A549 (cell line): ENCODE measurements at regions not wholly inside any gene's neighbourhood (a gene's known extent, or its start where the extent isn't known, plus 50 kb on each side); places are given as distances from the start of the nearest gene placed in this dataset.
A peak's percentile ranks its signal among the peaks of the same experiment; 100 is the strongest.

Experiments used
- ATAC-seq, 2 experiments: fragments of 200-7000 bp in 1 of 2; fragments of >200 bp in 1 of 2; cut with Nextera tagmentation in 1 of 2; cut with Tn5 transposase in 1 of 2; 3 replicates each; pipeline versions ENCODE4 v1.8.0 to v1.9.1; 2018 to 2020; ENCODE audit warnings: mild to moderate bottlenecking in 1 of 2, moderate library complexity in 1 of 2
- CTCF ChIA-PET: fragments of 300-600 bp; sonication (Branson Sonifier 250); formaldehyde crosslinking; extraction: SDS; loops from one replicate; lab custom pipeline; 2021; ENCODE audit warnings: antibody characterized with exemption, inconsistent platforms; lab: Yijun Ruan, JAX
- POLR2A ChIA-PET: fragments of 350-600 bp; formaldehyde crosslinking; extraction: SDS; loops from one replicate; lab custom pipeline; 2021; ENCODE audit warnings: antibody characterized with exemption, inconsistent platforms; lab: Yijun Ruan, JAX
- DNase-seq, 2 experiments: peaks; one replicate each; pipeline versions ENCODE4 v3.0.0 to v3.0.0-alpha.2; 2011 to 2016; ENCODE audit warnings: low read depth in 1 of 2, low spot score in 1 of 2
- FAIRE-seq: peaks from 2 replicates; lab custom pipeline; 2011; peaks lifted over from hg19 to GRCh38; lab: Jason Lieb, UNC
- H3K27ac ChIP-seq, 2 experiments: fragments of >200 bp; sonication (Bioruptor Twin); formaldehyde crosslinking; 3 replicates each; pipeline ENCODE4 v1.5.1; 2016 to 2017
- H3K4me1 ChIP-seq: fragments of >200 bp; sonication (Bioruptor Twin); formaldehyde crosslinking; 3 replicates; pipeline ENCODE4 v1.6.1; 2016
- H3K4me2 ChIP-seq: fragments of >200 bp; sonication (Bioruptor Twin); formaldehyde crosslinking; 3 replicates; pipeline ENCODE4 v1.6.1; 2016
- H3K4me3 ChIP-seq: fragments of >200 bp; sonication (Bioruptor Twin); formaldehyde crosslinking; 3 replicates; pipeline ENCODE4 v1.5.1; 2016
- H3K9me3 ChIP-seq: fragments of >200 bp; sonication (Bioruptor Twin); formaldehyde crosslinking; 3 replicates; pipeline ENCODE4 v1.6.1; 2016
- BHLHE40 ChIP-seq: IDR thresholded peaks from 2 replicates; pipeline ENCODE4 v1.6.1; 2012; ENCODE audit warnings: low read depth, low read length, inconsistent platforms
- FOSL2 ChIP-seq, 2 experiments: fragments of 450-650 bp in 1 of 2; fragments of >200 bp in 1 of 2; sonication (Bioruptor Twin) in 1 of 2; formaldehyde crosslinking; IDR thresholded peaks; 2 replicates each; pipeline versions ENCODE4 v1.5.0 to v1.6.1; 2016 to 2020; ENCODE audit warnings: mild to moderate bottlenecking in 1 of 2, moderate library complexity in 1 of 2
- HOXB5 ChIP-seq: fragments of 250-450 bp; sonication (Bioruptor Pico); IDR thresholded peaks from 2 replicates; pipeline ENCODE4 v1.5.0; 2020; ENCODE audit warnings: mild to moderate bottlenecking, moderate library complexity
- MAFK ChIP-seq: fragments of 450-650 bp; IDR thresholded peaks from 2 replicates; pipeline ENCODE4 v1.6.1; 2014; ENCODE audit not compliant: partially characterized antibody
- MYC ChIP-seq: IDR thresholded peaks from 2 replicates; pipeline ENCODE4 v1.6.1; 2012; ENCODE audit warnings: mild to moderate bottlenecking, inconsistent platforms, low read length, improper control_type of control experiment, borderline replicate concordance
- NPAS2 ChIP-seq: fragments of 250-450 bp; sonication (Bioruptor Pico); IDR thresholded peaks from 2 replicates; pipeline ENCODE4 v1.8.0; 2022; ENCODE audit warnings: mild to moderate bottlenecking, moderate library complexity, borderline replicate concordance
- NR3C1 ChIP-seq: fragments of >200 bp; sonication (Bioruptor Twin); formaldehyde crosslinking; IDR thresholded peaks from 3 replicates; pipeline ENCODE4 v1.6.1; 2017
- PHF8 ChIP-seq: fragments of 200-600 bp; sonication (generic); IDR thresholded peaks from 2 replicates; pipeline ENCODE4 v1.6.1; 2016; ENCODE audit warnings: low read depth, mild to moderate bottlenecking, antibody characterized with exemption, moderate library complexity, borderline replicate concordance
- RFX5 ChIP-seq: fragments of 450-650 bp; IDR thresholded peaks from 2 replicates; pipeline ENCODE4 v1.7.1; 2014; ENCODE audit warnings: antibody characterized with exemption, mild to moderate bottlenecking, moderate library complexity
- TFCP2L1 ChIP-seq: fragments of 250-450 bp; sonication (Bioruptor Pico); IDR thresholded peaks from 2 replicates; pipeline ENCODE4 v1.5.0; 2021; ENCODE audit warnings: mild to moderate bottlenecking
- TP53 ChIP-seq: fragments of 250-450 bp; sonication (Bioruptor Pico); IDR thresholded peaks from 2 replicates; pipeline ENCODE4 v1.5.0; 2021; ENCODE audit warnings: mild to moderate bottlenecking, moderate library complexity
- ZSCAN20 ChIP-seq: fragments of 250-450 bp; sonication (Bioruptor Pico); IDR thresholded peaks from 2 replicates; pipeline ENCODE4 v1.8.0; 2022; ENCODE audit warnings: mild to moderate bottlenecking, moderate library complexity
- WGBS: methylation state at CpG from one replicate; pipeline ENCODE4 v1.1.6; 2017; ENCODE audit errors: missing lambda C conversion rate; 5-methylcytosine and 5-hydroxymethylcytosine counted together
- small RNA-seq, 6 experiments: library from RNA; depleted of rRNA; stranded (forward); fragments of <200 nt; gene quantifications; one replicate each; pipeline ENCODE3, GENCODE V24; 2012
- TF ChIP-seq, protein P1 (sequence below): fragments of >200 bp; sonication (Bioruptor Twin); formaldehyde crosslinking; IDR thresholded peaks from 2 replicates; pipeline ENCODE4 v1.6.1; 2016
- TF ChIP-seq, protein P2 (sequence below): fragments of 200-600 bp; sonication (generic); IDR thresholded peaks from 2 replicates; pipeline ENCODE4 v1.6.1; 2016; ENCODE audit warnings: antibody characterized with exemption, mild to moderate bottlenecking, moderate library complexity
- TF ChIP-seq, protein P3 (sequence below): fragments of 150-350 bp; IDR thresholded peaks from 2 replicates; pipeline ENCODE4 v1.6.1; 2014; ENCODE audit warnings: low read depth, mild to moderate bottlenecking, low read length
- TF ChIP-seq, protein P4 (sequence below): fragments of 450-650 bp; IDR thresholded peaks from 2 replicates; pipeline ENCODE4 v1.6.1; 2014; ENCODE audit warnings: antibody characterized with exemption
- TF ChIP-seq, protein P5 (sequence below): fragments of >200 bp; sonication (Bioruptor Twin); formaldehyde crosslinking; IDR thresholded peaks from 3 replicates; pipeline ENCODE4 v1.6.1; 2016
- TF ChIP-seq, protein P6 (sequence below): fragments of >200 bp; sonication (Bioruptor Twin); formaldehyde crosslinking; IDR thresholded peaks from 3 replicates; pipeline ENCODE4 v1.5.1; 2016

DNA sequence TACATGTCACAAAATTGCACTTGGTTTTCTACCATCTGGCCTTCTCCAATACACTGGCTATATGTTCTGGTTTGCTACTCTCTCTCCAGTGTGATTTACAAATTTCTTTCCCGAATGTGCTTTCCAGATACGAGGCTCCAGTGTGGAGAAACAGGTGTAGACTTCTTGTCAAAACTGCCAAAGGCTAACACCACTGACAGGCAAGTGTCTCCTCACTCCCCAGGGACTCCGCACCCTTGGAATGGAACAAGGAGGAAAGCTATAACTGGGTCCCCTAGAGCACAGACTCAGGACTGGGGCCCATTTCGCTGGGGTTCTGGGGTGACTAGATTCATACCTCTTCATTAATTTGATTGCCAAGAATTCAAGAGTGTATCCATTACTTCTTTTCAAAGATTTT, 161.8 kb downstream of the FOXO1 start:
- no peak for ATAC-seq
- no peak for TF ChIP-seq RFX5
- TF ChIP-seq, protein P1, sequence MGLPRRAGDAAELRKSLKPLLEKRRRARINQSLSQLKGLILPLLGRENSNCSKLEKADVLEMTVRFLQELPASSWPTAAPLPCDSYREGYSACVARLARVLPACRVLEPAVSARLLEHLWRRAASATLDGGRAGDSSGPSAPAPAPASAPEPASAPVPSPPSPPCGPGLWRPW, result no peak
- no peak for TF ChIP-seq PHF8
- TF ChIP-seq TFCP2L1 (CRISPR knock-in tag), result no peak
- TF ChIP-seq, protein P2, sequence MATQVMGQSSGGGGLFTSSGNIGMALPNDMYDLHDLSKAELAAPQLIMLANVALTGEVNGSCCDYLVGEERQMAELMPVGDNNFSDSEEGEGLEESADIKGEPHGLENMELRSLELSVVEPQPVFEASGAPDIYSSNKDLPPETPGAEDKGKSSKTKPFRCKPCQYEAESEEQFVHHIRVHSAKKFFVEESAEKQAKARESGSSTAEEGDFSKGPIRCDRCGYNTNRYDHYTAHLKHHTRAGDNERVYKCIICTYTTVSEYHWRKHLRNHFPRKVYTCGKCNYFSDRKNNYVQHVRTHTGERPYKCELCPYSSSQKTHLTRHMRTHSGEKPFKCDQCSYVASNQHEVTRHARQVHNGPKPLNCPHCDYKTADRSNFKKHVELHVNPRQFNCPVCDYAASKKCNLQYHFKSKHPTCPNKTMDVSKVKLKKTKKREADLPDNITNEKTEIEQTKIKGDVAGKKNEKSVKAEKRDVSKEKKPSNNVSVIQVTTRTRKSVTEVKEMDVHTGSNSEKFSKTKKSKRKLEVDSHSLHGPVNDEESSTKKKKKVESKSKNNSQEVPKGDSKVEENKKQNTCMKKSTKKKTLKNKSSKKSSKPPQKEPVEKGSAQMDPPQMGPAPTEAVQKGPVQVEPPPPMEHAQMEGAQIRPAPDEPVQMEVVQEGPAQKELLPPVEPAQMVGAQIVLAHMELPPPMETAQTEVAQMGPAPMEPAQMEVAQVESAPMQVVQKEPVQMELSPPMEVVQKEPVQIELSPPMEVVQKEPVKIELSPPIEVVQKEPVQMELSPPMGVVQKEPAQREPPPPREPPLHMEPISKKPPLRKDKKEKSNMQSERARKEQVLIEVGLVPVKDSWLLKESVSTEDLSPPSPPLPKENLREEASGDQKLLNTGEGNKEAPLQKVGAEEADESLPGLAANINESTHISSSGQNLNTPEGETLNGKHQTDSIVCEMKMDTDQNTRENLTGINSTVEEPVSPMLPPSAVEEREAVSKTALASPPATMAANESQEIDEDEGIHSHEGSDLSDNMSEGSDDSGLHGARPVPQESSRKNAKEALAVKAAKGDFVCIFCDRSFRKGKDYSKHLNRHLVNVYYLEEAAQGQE, result no peak
- TF ChIP-seq, protein P3, sequence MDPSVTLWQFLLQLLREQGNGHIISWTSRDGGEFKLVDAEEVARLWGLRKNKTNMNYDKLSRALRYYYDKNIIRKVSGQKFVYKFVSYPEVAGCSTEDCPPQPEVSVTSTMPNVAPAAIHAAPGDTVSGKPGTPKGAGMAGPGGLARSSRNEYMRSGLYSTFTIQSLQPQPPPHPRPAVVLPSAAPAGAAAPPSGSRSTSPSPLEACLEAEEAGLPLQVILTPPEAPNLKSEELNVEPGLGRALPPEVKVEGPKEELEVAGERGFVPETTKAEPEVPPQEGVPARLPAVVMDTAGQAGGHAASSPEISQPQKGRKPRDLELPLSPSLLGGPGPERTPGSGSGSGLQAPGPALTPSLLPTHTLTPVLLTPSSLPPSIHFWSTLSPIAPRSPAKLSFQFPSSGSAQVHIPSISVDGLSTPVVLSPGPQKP, result no peak
- TF ChIP-seq NPAS2 (CRISPR knock-in tag), result no peak
- TF ChIP-seq TP53 (CRISPR knock-in tag), result no peak
- no peak for TF ChIP-seq MYC
- TF ChIP-seq NR3C1, result no peak
- TF ChIP-seq, protein P4, sequence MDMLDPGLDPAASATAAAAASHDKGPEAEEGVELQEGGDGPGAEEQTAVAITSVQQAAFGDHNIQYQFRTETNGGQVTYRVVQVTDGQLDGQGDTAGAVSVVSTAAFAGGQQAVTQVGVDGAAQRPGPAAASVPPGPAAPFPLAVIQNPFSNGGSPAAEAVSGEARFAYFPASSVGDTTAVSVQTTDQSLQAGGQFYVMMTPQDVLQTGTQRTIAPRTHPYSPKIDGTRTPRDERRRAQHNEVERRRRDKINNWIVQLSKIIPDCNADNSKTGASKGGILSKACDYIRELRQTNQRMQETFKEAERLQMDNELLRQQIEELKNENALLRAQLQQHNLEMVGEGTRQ, result no peak
- DNase-seq, result no peak
- no peak for FAIRE-seq
- peak overlapping the region; percentile 69 to 73 for H3K27ac ChIP-seq
- ChIA-PET POLR2A (no interaction called here), CTCF (interaction anchor here (0.6 kb wide), 1 partner anchor 729 kb away, joined by 3 read pairs; no protein-coding TSS in a partner anchor)
- 94% methylated on average over 4 of the region's 4 CpGs for WGBS
- H3K9me3 ChIP-seq, result no peaks in the 10 kb centered on the region
- peaks cover 31% of the 10 kb centered on the region for H3K4me1 ChIP-seq
- H3K4me2 ChIP-seq, result peak overlapping the region; percentile 61
- H3K4me3 ChIP-seq, result no peak overlapping the region; the same call in 2 of the 3 replicates

DNA sequence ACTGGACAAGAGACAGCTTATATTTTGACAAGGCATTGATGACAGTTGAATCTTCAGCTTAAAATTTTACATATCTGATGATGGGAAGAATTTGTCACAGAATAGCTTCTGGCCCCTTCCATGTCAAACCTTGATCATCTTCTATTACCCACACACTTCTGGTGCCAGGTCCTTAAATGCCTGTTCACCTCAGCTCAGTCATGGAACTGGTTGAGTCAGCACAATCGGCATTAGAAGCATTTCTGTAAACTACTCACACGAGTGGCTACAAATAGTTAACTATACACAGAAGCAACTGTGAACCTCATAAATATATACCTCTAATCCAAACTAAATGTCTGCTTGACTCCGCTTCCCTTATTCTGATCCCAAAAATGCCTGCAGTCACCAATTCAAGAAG, 161.2 kb downstream of the FOXO1 start:
- Histone ChIP-seq H3K9me3 (no peaks in the 10 kb centered on the region), H3K4me1 (peaks cover 31% of the 10 kb centered on the region), H3K27ac (peak overlapping the region in 1 of 2 experiments; percentile 35; a peak in 1 of 6 replicates), H3K4me2 (no peak overlapping the region), H3K4me3 (no peak overlapping the region)
- TF ChIP-seq BHLHE40 (no peak), ZSCAN20 (CRISPR knock-in tag) (no peak), HOXB5 (CRISPR knock-in tag) (no peak), MAFK (peak; percentile 79), FOSL2 (IDR thresholded peaks at IDR 0.05) (no peak), FOSL2 (CRISPR knock-in tag; IDR thresholded peaks at IDR 0.05) (no peak)
- TF ChIP-seq, protein P5, sequence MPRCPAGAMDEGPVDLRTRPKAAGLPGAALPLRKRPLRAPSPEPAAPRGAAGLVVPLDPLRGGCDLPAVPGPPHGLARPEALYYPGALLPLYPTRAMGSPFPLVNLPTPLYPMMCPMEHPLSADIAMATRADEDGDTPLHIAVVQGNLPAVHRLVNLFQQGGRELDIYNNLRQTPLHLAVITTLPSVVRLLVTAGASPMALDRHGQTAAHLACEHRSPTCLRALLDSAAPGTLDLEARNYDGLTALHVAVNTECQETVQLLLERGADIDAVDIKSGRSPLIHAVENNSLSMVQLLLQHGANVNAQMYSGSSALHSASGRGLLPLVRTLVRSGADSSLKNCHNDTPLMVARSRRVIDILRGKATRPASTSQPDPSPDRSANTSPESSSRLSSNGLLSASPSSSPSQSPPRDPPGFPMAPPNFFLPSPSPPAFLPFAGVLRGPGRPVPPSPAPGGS, result no peak
- TF ChIP-seq, protein P6, sequence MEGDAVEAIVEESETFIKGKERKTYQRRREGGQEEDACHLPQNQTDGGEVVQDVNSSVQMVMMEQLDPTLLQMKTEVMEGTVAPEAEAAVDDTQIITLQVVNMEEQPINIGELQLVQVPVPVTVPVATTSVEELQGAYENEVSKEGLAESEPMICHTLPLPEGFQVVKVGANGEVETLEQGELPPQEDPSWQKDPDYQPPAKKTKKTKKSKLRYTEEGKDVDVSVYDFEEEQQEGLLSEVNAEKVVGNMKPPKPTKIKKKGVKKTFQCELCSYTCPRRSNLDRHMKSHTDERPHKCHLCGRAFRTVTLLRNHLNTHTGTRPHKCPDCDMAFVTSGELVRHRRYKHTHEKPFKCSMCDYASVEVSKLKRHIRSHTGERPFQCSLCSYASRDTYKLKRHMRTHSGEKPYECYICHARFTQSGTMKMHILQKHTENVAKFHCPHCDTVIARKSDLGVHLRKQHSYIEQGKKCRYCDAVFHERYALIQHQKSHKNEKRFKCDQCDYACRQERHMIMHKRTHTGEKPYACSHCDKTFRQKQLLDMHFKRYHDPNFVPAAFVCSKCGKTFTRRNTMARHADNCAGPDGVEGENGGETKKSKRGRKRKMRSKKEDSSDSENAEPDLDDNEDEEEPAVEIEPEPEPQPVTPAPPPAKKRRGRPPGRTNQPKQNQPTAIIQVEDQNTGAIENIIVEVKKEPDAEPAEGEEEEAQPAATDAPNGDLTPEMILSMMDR, result no peak
- no peak for ATAC-seq
- 56% methylated on average over 3 of the region's 3 CpGs for WGBS
- ChIA-PET CTCF (no interaction called here), POLR2A (no interaction called here)
- no peak for FAIRE-seq
- DNase-seq, result no peak

Small RNA genes in the stretch of these regions (small RNA-seq; reads per million reads assigned to genes)
- gene RF00108, result 0 to 0.26 (median 0) reads per million in 6 experiments
- 0 reads per million in 6 experiments for gene RNY3P9
- gene RPL17P51, result 0 reads per million in 6 experiments
